SK-N-MC (cell line): ENCODE measurements at regions not wholly inside any gene's neighbourhood (a gene's known extent, or its start where the extent isn't known, plus 50 kb on each side); places are given as distances from the start of the nearest gene placed in this dataset.

Experiments used
- EZH2 ChIP-seq: fragments of 200-600 bp; sonication (generic); IDR thresholded peaks from one replicate; pipeline ENCODE4 v1.6.1; 2017; ENCODE audit warnings: antibody characterized with exemption
- FOXP2 ChIP-seq: optimal IDR thresholded peaks from 2 replicates; pipeline ENCODE3; 2011; ENCODE audit warnings: mild to moderate bottlenecking, moderate library complexity; ENCODE audit not compliant: insufficient read depth; ENCODE audit errors: extremely low read length, control extremely low read depth
- POLR2AphosphoS5 ChIP-seq: IDR thresholded peaks from 2 replicates; pipeline ENCODE4 v1.6.1; 2012; ENCODE audit warnings: mild to moderate bottlenecking, low read depth, low read length, borderline replicate concordance

- TF ChIP-seq POLR2AphosphoS5 = no peak
- TF ChIP-seq EZH2 = no peak
- no peak for TF ChIP-seq FOXP2
These were observed 90.5 kb downstream of the PJA1 start for GRCh38 chrX:69074726-69075125.
